NCI-H1105 (cell line): ENCODE measurements at regions not wholly inside any gene's neighbourhood (a gene's known extent, or its start where the extent isn't known, plus 50 kb on each side); places are given as distances from the start of the nearest gene placed in this dataset.

Experiments
- DNase-seq: peaks from one replicate; lab custom pipeline; 2025; lab: John Stamatoyannopoulos, UW

GRCh38 chr9:134228649-134229048 is 64.3 kb upstream of the RNU6ATAC start:
- DNase-seq, result no peak

- DNase-seq, result no peak
Measured at GRCh38 chr9:134229466-134230091, 65.2 kb upstream of the RNU6ATAC start.

DNA sequence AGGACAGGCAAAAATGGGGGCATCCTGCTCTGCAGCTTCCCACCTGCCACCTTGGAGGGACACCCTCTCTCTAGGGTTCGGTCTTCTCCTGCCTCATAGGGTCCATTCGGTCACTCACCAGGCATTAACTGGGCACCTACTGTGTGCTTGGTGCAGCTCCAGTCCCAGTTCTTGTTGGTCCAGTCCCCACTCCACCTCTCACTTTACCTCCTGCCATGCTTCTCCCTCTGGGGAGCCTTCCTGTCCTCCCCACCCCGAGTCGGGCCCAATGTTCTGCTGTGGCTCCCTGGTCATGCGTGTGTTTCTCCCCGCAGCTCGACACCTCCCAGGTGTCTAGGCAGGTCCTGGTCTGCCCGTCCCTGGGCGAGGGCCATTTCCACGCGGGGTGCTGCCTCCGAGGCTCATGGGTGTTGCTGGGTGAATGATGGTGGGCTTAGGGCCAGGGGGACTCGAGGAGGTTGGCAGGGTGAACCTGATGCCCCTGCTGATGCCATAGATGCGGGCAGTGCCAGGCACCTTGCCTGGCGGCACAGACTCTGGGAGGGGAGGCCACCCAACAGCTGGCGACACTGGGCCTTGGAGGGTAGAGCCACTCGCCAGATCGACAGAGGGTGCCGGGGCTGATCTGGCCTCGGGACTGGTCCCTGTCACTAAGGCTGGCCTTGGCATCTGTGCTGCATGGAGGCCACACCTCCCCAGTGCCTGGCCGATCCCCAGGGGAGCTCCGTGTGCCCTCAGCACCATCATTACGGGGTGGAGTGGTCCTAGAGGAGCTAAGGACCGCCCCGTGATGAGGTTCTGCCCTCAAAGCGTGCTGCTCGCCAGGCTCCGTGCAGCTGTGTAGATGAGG is 66.0 kb upstream of the RNU6ATAC start:
- DNase-seq, result no peak

- no peak for DNase-seq
Measured at GRCh38 chr9:134230942-134231325, 66.6 kb upstream of the RNU6ATAC start.

DNA sequence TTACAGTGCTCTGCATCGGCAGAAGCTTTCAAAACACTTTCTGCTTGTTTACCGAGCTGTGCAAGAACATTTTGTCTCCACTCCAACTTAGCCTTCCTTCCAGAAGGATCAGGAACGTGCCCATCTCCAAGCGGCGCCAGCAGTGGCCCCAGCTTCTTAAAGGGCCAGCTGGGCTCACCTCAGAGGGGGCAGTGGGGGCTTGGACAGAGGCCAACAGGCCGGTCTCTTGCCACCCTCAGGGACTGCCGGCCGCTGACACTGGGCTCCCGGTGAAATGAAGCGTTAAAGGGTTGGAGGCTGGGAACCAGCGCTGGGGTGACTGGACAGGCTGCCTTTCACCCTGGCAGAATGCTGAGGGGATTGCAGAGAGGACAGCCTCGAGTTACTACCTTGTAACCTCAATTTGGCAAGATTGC is 67.0 kb upstream of the RNU6ATAC start:
- no peak for DNase-seq

- DNase-seq, result no peak
Measured at GRCh38 chr9:134231767-134232166, 67.4 kb upstream of the RNU6ATAC start.

DNA sequence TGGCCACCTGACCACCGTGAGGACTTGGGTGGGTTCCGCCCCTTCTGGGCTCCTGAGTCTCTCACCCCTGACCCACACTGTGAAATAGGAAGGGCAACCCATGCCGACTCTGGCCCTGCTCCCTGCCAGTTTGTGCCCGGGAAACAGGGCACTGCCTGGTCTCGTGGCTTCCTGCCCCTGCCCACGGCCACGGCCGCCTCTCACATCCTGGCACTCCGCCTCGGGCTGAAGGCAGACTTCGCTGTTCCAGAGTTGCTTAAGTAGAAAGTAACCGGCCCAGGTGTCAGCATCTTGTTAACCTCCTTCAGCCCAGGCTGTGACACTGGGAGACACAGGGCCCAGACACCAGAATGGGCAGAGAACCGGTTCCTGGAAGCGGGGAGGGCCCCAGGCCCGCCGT is 68.7 kb upstream of the RNU6ATAC start:
- no peak for DNase-seq

- no peak for DNase-seq
Measured at GRCh38 chr9:134234001-134234660, 69.8 kb upstream of the RNU6ATAC start.

DNA sequence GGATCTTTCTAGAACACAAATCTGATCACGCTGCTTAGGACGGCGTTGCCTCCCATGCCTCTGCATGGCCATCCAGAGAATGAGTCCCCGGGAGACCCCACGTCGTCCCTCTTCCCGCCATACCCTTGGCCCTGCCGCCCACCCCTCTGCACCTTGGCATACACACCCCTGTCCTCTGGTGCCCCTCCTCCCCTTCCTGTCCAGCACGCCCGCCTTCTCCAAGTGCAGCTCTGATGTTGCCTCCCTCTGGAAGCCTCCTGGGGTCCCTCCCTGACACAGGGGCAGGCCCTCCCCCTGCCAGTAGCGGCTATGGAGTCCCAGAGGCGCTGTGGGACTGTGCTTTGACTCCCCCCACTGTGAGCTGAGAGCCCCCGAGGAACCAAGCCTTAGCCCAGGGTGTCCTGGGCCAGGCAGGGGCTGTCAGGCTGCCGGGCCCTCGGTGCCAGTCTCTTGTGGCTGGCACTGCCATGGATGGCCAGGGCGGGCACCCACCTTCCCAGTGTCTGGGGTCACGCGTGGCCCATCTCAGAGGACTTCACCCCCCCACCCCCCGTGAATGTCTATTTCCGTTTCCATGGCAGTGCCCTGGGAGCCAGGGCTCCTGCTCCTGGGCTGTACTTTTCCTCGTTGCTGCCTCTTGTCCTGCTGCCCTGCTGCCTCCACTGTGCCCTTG is 70.5 kb upstream of the RNU6ATAC start:
- DNase-seq, result no peak

- no peak for DNase-seq
Measured at GRCh38 chr9:134235366-134235765, 71.0 kb upstream of the RNU6ATAC start.

- DNase-seq, result no peak
Measured at GRCh38 chr9:134236001-134236421, 71.6 kb upstream of the RNU6ATAC start.

DNA sequence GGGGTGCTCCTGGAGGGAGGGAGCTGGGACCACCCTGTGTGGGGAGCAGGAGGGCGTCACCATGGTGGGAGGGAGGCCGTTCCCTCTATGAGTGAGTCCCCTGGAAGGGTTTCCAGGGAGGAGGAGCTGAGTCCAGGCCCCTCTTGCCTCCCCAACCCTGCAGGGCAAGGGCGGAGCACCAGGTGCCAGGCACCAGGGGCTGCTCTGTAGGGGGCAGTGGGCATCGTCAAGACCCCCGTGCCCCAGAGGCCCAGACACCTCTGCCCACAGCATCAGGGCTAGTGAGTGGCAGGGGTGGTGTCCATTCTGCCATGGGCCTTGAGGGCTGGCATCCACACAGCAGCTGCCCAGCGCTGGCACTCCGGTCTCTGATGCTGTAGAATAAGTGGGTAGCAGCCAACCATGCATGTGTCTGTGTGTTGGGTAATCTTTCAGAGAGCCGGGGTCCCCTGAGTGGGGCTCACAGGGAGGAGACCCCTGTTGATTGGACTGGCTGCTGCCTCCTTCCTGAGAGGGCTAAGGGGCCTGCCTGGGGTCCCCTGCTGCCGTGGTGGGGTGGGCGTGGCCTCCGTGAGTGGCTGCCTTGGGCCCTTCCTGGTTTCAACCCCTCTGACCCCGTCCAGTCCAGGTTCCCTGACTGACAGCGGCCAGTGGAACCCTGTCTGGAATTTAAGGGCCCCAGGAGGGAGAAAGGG is 72.7 kb upstream of the RNU6ATAC start:
- no peak for DNase-seq

DNA sequence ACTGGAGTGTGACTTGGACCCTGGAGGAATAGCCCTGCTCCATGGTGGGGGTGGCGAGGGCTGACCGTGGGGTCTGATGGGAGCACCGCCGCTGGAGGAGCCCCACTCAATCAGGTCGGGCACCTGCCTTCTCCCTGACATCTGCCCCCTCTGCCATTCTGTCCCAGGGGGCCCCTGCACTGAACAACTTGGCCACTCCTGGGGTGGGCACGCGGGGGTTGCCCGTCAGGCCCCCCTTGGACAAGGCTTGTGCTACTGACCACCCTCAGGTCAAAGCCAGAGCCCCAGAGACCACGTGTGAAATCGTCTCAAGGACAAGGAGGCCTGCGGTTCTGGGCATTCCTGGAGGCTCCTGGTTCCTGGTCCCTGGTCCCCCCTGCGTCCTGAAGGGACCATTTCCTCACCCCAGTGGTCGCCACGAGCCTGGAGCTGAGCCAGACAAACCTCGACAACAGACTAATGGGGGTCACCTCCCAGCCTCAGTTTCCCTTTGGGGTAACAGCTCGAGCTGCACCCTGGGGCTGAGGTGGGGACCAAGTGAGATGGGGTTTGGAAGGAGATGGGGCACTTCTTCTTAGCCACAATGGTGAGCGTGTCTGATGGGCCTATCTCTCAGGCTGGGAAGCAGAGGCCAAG is 73.4 kb upstream of the RNU6ATAC start:
- DNase-seq, result no peak

GRCh38 chr9:134239130-134239903 is 75.0 kb upstream of the RNU6ATAC start:
- no peak for DNase-seq

GRCh38 chr9:134239939-134240338 is 75.6 kb upstream of the RNU6ATAC start:
- no peak for DNase-seq

GRCh38 chr9:134240361-134240760 is 76.0 kb upstream of the RNU6ATAC start:
- DNase-seq, result no peak

DNA sequence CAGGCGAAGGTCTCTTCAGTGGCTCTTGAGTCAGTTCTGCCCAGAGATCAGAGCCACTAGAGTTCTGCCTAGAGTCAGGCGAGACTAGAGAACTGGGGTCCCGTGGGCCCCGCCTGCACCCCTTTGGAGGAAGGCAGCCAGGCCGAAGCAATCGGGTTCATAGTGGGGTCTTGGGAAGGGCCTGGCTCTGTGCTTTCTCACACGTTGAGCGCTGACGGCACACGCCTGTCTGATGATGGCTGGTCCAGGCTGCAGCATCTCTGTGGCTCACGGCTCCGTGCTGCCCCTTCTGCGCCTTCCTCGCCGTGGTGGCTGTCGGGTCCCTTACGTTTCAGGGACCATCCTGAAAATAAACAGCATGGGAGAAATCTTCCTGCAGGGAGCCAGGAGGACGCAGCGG is 78.3 kb upstream of the RNU6ATAC start:
- DNase-seq, result no peak

DNA sequence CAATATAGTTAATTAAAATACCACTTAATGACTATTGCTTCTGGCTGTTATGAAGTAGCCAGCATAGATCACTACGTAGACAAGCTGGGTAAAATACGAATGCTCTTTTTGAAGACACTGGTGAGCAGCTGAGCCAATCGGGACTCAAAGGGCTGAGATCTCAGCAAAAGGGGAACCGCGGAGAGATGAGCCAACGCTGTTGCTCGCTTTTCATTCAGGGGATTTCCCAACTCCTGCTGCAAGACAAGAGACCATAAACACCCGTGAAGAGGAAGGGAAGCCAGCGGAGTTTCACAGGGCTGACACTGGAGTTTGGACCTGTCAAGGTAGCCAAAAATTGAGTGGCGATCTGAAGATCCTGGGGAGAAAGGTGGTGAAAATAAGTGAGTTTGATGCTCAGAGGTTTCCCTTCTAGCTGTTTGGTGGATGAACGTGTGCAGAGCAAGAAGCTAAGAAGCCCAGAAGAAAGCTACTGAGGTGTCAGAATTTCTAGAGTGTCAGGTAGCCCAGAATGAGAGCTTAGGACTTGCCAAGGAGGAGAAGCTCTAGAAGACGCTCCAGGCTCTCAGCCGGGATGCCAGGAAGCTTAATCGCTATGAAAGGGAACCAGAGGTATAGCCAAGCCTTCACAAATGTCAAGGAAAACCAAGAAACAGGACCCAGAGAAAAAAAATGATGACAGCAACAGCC is 79.6 kb upstream of the RNU6ATAC start:
- no peak for DNase-seq

GRCh38 chr9:134245179-134245578 is 80.8 kb upstream of the RNU6ATAC start:
- DNase-seq, result no peak
